WI38 (cell line): ENCODE measurements at regions not wholly inside any gene's neighbourhood (a gene's known extent, or its start where the extent isn't known, plus 50 kb on each side); places are given as distances from the start of the nearest gene placed in this dataset.

Experiments
- H3K4me3 ChIP-seq: 2 replicates; pipeline ENCODE4 v1.5.1; 2011; ENCODE audit warnings: low read depth, mild to moderate bottlenecking, control low read depth, low read length
- CTCF ChIP-seq: IDR thresholded peaks from 2 replicates; pipeline ENCODE4 v1.5.1; 2012; ENCODE audit warnings: low read depth, mild to moderate bottlenecking, control low read depth, low read length

GRCh38 chr6:141316236-141316635 is 816.5 kb upstream of the GJE1 start:
- H3K4me3 ChIP-seq = no peak overlapping the region
- TF ChIP-seq CTCF = no peak

DNA sequence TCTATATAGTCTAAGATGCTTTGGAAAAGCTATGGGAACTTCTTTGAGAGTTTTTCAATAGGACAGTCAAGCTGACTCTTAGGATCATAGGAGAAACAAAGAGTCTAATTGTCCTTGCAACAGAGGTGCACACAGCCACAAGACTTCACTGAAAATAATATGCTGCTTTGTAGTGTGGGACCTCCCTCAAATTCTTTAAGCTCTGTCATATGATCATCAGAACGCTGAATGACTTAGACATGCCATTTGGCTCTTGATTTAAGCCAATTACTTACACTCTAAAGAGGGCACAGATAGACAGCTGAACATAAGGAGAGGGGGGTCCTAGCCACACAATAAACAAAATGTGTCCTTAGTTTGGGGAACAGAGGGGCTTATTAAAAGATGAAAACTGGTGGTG is 818.7 kb upstream of the GJE1 start:
- H3K4me3 ChIP-seq = no peak overlapping the region
- TF ChIP-seq CTCF = no peak

DNA sequence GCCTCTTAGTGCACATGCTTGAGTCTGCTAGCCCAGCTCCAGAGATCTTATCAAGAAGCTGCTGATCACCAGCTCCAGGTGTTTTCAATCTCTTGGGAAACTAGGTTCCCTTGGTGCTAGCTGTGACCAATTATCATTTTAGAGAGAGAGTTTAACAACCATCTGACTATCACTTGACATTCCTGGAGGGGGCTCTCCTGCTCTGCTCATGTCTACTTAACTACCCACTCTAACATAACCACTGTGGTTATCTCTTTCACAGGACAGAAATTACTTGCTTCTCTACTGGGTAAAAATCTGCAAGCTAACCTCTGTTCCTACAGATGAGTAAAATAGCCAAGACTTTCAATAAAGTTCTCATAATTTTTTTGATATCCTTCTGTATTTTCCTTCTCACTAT is 823.4 kb upstream of the GJE1 start:
- no peak for TF ChIP-seq CTCF
- H3K4me3 ChIP-seq = no peak overlapping the region

GRCh38 chr6:141307309-141307998 is 825.3 kb upstream of the GJE1 start:
- no peak overlapping the region for H3K4me3 ChIP-seq
- no peak for TF ChIP-seq CTCF

DNA sequence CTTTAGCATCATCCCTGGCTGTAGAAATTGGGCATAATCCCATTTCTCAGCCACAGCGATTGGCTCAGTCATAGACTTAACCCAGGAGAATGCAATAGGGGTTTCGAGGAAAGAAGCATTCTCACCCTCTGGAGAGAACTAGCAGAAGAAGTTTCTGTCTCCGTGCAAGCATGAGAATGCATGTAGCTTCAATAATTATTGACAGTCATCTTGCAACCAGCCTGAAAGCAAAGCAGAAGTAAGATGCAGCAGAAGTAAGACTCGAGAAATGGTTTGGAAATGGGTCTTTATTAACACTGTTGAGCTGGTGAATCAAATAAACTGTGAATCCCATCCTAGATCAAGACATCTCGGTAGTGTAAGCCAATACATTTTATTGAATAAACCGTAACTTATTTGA is 828.8 kb upstream of the GJE1 start:
- H3K4me3 ChIP-seq = no peak overlapping the region
- TF ChIP-seq CTCF = no peak

- no peak for TF ChIP-seq CTCF
- no peak overlapping the region for H3K4me3 ChIP-seq
Observed at GRCh38 chr6:141301779-141302178, 830.9 kb upstream of the GJE1 start.

DNA sequence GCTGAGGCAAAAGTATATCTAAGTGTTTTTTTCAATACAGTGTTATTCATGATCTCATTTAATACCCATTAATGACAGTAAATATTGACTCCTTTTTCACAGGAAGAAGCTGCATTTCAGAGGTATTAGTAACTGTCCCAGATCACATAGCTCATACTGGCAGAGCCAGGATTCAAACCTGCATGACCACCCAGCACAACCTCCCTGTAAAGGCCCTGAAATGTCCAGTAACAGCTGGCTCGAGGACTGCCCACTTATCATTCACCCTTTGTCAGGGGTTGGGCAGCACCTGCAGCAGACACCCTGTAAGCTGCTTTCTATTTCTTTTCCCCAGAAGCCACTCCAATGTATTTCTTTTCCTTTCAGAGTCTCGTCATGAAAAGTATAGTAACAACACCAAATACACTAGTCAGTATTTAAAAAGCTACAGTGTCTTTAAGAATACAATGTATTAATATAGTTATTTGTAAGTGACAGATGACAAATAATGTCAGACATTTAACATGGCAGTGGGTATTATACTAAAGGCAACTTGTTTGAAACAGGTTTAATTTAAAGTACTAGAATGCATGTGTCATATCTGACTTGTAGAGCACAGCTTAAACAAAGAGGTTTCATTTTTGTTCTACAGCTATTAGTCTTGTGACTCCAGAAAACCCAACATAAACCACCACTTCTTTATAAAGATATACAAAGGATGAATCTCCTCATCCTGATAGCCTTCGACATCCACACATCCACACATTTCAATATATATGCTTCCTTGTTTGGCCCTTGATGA is 841.6 kb upstream of the GJE1 start:
- no peak for TF ChIP-seq CTCF
- H3K4me3 ChIP-seq = no peak overlapping the region
